Neural cell (in vitro differentiated cells): ENCODE measurements at regions not wholly inside any gene's neighbourhood (a gene's known extent, or its start where the extent isn't known, plus 50 kb on each side); places are given as distances from the start of the nearest gene placed in this dataset.

ENCODE experiments used
- H2AFZ ChIP-seq: fragments of 200-600, 300-800 bp; sonication (generic), shearing (Covaris generic); 2 replicates; pipeline ENCODE4 v1.6.0; 2014; ENCODE audit warnings: low read depth, mild to moderate bottlenecking, antibody characterized with exemption, low read length, moderate library complexity
- H3F3A ChIP-seq: fragments of 200-600 bp; shearing (Covaris generic); 2 replicates; pipeline ENCODE4 v1.6.1; 2016; ENCODE audit warnings: mild to moderate bottlenecking, moderate library complexity, mixed read lengths, antibody characterized with exemption, low read length; ENCODE audit not compliant: insufficient read depth, poor library complexity, severe bottlenecking
- H3K27ac ChIP-seq: fragments of 200-600, 300-800 bp; sonication (generic), shearing (Covaris generic); 2 replicates; pipeline ENCODE4 v1.5.1; 2014; ENCODE audit warnings: mild to moderate bottlenecking, low read length, moderate library complexity
- H3K27me3 ChIP-seq: fragments of 300-800, 200-600 bp; sonication (generic), shearing (Covaris generic); 2 replicates; pipeline ENCODE4 v1.6.0; 2014; ENCODE audit warnings: mild to moderate bottlenecking, low read depth, low read length, moderate library complexity; ENCODE audit not compliant: insufficient read depth
- H3K36me3 ChIP-seq: fragments of 300-800, 200-600 bp; sonication (generic), shearing (Covaris generic); 2 replicates; pipeline ENCODE4 v1.5.1; 2014; ENCODE audit warnings: mild to moderate bottlenecking, antibody characterized with exemption, low read length, moderate library complexity; ENCODE audit not compliant: insufficient read depth
- H3K4me2 ChIP-seq: fragments of 300-800, 200-600 bp; sonication (generic), shearing (Covaris generic); 2 replicates; pipeline ENCODE4 v1.6.0; 2014; ENCODE audit warnings: mild to moderate bottlenecking, low read length
- H3K4me3 ChIP-seq: fragments of 300-800, 200-600 bp; sonication (generic), shearing (Covaris generic); 2 replicates; pipeline ENCODE4 v1.5.1; 2014; ENCODE audit warnings: mild to moderate bottlenecking, low read length, moderate library complexity
- H3K79me2 ChIP-seq: fragments of 200-600 bp; shearing (Covaris generic); replicated peaks from 2 replicates; pipeline ENCODE4 v1.6.0; 2014; ENCODE audit warnings: mild to moderate bottlenecking, low read length, moderate library complexity; ENCODE audit not compliant: insufficient read depth
- H3K9ac ChIP-seq: fragments of 300-800, 200-600 bp; sonication (generic), shearing (Covaris generic); 2 replicates; pipeline ENCODE4 v1.6.1; 2016; ENCODE audit warnings: mild to moderate bottlenecking, low read length, mixed read lengths
- H3K9me2 ChIP-seq: fragments of 200-600 bp; shearing (Covaris generic); 2 replicates; pipeline ENCODE4 v1.6.1; 2016; ENCODE audit warnings: mild to moderate bottlenecking, low read length, mixed read lengths; ENCODE audit not compliant: insufficient read depth
- H3K9me3 ChIP-seq: fragments of 200-600, 300-800 bp; sonication (generic), shearing (Covaris generic); 2 replicates; pipeline ENCODE4 v1.6.1; 2016; ENCODE audit warnings: mild to moderate bottlenecking, mixed run types, low read length, moderate library complexity, mixed read lengths
- H4K20me1 ChIP-seq: fragments of 200-600 bp; shearing (Covaris generic); 2 replicates; pipeline ENCODE4 v1.6.1; 2016; ENCODE audit warnings: mild to moderate bottlenecking, mixed run types; ENCODE audit not compliant: insufficient read depth
- EP300 ChIP-seq: fragments of 450-650 bp; conservative IDR thresholded peaks from 2 replicates; pipeline ENCODE4 v1.6.1; 2014; ENCODE audit warnings: antibody characterized with exemption, mild to moderate bottlenecking, moderate library complexity; ENCODE audit not compliant: poor library complexity, severe bottlenecking
- EZH2 ChIP-seq: fragments of 200-600, 300-800 bp; shearing (Covaris generic), sonication (generic); IDR thresholded peaks from 2 replicates; pipeline ENCODE4 v1.6.1; 2014; ENCODE audit warnings: antibody characterized with exemption, low read length, borderline replicate concordance, mild to moderate bottlenecking; ENCODE audit not compliant: insufficient read depth, poor library complexity, severe bottlenecking
- MXI1 ChIP-seq: fragments of 450-650 bp; conservative IDR thresholded peaks from 2 replicates; pipeline ENCODE4 v1.6.1; 2014; ENCODE audit warnings: antibody characterized with exemption, mild to moderate bottlenecking; ENCODE audit not compliant: poor library complexity, severe bottlenecking
- POLR2AphosphoS5 ChIP-seq: IDR thresholded peaks from 2 replicates; pipeline ENCODE4 v1.6.1; 2012
- RAD21 ChIP-seq: fragments of 450-650 bp; conservative IDR thresholded peaks from 2 replicates; pipeline ENCODE4 v1.6.1; 2014; ENCODE audit warnings: antibody characterized with exemption, mild to moderate bottlenecking, moderate library complexity
- SMC3 ChIP-seq: fragments of 450-650 bp; conservative IDR thresholded peaks from 2 replicates; pipeline ENCODE4 v1.6.1; 2014; ENCODE audit warnings: antibody characterized with exemption, mild to moderate bottlenecking, moderate library complexity; ENCODE audit not compliant: poor library complexity
- TAF1 ChIP-seq: IDR thresholded peaks from 2 replicates; pipeline ENCODE4 v1.6.1; 2012; ENCODE audit warnings: low read depth
- TF ChIP-seq, protein P1 (sequence below): IDR thresholded peaks from 2 replicates; pipeline ENCODE4 v1.6.1; 2012; ENCODE audit warnings: borderline replicate concordance
- TF ChIP-seq, protein P2 (sequence below): fragments of 450-650 bp; IDR thresholded peaks from 2 replicates; pipeline ENCODE4 v1.5.1; 2014; ENCODE audit warnings: antibody characterized with exemption, mild to moderate bottlenecking, moderate library complexity; ENCODE audit not compliant: poor library complexity, severe bottlenecking

DNA sequence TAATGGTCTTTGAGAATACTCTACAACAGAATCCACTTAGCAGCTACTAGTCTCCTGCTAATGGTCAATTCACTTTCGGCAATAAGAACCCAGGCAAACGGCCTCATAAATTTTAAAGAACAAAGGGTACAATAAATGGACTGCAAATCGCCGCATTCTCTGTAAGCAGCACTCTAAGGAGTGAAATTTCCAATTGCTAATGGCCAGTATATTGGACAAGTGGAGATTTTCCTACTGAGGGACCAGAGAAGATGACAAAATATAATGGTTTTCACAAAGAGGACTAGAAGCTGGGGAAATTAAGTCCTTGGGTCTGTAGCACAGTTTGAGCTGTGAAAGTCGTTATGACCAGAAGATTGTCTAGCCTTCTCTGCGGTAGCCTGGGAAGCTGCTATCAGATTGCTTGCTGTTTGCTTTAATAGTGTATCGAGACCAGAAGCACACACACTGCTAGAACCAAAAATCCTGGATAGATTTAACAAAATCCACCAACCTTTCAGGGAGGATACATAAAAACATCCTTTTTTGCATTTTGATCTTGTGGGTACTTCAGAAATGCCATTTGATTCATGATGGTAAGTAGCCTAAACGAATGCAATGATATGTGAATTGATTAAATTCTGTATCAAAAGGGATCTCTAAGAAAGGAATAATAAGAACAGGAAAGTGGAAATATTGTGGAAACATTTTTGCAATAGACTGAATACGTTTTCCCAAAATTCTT lies 53.6 kb upstream of the ATP8B1 start:
- Histone ChIP-seq H3K27me3 (no peaks in the 10 kb centered on the region), H3K27ac (peak overlapping the region; percentile 25), H3K4me3 (no peak overlapping the region), H3F3A (no peaks in the 10 kb centered on the region), H3K4me2 (no peak overlapping the region), H3K36me3 (no peaks in the 10 kb centered on the region), H3K9me2 (no peaks in the 10 kb centered on the region), H4K20me1 (no peaks in the 10 kb centered on the region), H2AFZ (no peak overlapping the region), H3K9me3 (no peaks in the 10 kb centered on the region), H3K9ac (no peak overlapping the region), H3K79me2 (no peaks in the 10 kb centered on the region)
- TF ChIP-seq, protein P1, sequence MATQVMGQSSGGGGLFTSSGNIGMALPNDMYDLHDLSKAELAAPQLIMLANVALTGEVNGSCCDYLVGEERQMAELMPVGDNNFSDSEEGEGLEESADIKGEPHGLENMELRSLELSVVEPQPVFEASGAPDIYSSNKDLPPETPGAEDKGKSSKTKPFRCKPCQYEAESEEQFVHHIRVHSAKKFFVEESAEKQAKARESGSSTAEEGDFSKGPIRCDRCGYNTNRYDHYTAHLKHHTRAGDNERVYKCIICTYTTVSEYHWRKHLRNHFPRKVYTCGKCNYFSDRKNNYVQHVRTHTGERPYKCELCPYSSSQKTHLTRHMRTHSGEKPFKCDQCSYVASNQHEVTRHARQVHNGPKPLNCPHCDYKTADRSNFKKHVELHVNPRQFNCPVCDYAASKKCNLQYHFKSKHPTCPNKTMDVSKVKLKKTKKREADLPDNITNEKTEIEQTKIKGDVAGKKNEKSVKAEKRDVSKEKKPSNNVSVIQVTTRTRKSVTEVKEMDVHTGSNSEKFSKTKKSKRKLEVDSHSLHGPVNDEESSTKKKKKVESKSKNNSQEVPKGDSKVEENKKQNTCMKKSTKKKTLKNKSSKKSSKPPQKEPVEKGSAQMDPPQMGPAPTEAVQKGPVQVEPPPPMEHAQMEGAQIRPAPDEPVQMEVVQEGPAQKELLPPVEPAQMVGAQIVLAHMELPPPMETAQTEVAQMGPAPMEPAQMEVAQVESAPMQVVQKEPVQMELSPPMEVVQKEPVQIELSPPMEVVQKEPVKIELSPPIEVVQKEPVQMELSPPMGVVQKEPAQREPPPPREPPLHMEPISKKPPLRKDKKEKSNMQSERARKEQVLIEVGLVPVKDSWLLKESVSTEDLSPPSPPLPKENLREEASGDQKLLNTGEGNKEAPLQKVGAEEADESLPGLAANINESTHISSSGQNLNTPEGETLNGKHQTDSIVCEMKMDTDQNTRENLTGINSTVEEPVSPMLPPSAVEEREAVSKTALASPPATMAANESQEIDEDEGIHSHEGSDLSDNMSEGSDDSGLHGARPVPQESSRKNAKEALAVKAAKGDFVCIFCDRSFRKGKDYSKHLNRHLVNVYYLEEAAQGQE, result peak; percentile 20
- TF ChIP-seq SMC3, result no peak
- TF ChIP-seq, protein P2, sequence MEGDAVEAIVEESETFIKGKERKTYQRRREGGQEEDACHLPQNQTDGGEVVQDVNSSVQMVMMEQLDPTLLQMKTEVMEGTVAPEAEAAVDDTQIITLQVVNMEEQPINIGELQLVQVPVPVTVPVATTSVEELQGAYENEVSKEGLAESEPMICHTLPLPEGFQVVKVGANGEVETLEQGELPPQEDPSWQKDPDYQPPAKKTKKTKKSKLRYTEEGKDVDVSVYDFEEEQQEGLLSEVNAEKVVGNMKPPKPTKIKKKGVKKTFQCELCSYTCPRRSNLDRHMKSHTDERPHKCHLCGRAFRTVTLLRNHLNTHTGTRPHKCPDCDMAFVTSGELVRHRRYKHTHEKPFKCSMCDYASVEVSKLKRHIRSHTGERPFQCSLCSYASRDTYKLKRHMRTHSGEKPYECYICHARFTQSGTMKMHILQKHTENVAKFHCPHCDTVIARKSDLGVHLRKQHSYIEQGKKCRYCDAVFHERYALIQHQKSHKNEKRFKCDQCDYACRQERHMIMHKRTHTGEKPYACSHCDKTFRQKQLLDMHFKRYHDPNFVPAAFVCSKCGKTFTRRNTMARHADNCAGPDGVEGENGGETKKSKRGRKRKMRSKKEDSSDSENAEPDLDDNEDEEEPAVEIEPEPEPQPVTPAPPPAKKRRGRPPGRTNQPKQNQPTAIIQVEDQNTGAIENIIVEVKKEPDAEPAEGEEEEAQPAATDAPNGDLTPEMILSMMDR, result no peak

DNA sequence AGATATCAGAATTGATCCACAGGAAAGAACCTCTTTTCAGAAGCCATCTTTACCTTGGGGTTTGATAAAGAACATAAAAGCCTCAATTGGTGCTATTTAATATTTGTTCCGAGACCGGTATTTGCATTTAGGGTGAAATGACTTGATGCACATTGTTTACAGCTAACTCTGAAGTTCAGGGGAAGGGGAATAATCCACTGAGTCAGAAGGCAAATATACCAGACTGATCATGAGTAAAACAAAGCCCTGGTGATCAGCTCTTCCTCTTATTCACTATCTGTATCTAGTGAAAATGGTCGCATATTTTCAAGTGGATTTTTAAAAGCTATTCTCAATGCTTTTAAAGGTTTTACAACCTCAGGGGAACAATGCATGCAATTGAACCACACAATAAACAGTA lies 53.0 kb upstream of the ATP8B1 start:
- H3K4me2 ChIP-seq, result no peak overlapping the region
- H4K20me1 ChIP-seq, result no peaks in the 10 kb centered on the region
- H3K9me2 ChIP-seq, result no peaks in the 10 kb centered on the region
- no peaks in the 10 kb centered on the region for H3K79me2 ChIP-seq
- no peak overlapping the region for H2AFZ ChIP-seq
- peak overlapping the region; percentile 25 for H3K27ac ChIP-seq
- H3F3A ChIP-seq, result no peaks in the 10 kb centered on the region
- H3K27me3 ChIP-seq, result no peaks in the 10 kb centered on the region
- no peaks in the 10 kb centered on the region for H3K9me3 ChIP-seq
- H3K36me3 ChIP-seq, result no peaks in the 10 kb centered on the region
- no peak overlapping the region for H3K9ac ChIP-seq
- TF ChIP-seq EZH2 (no peak), MXI1 (no peak), RAD21 (no peak), TAF1 (no peak), EP300 (no peak), POLR2AphosphoS5 (no peak), SMC3 (no peak)
- TF ChIP-seq, protein P2, result no peak
- TF ChIP-seq, protein P1, result no peak
- no peak overlapping the region for H3K4me3 ChIP-seq
